Endothelial cell of umbilical vein (primary cell): ENCODE measurements at regions not wholly inside any gene's neighbourhood (a gene's known extent, or its start where the extent isn't known, plus 50 kb on each side); places are given as distances from the start of the nearest gene placed in this dataset.

Source experiments
- BruUV-seq: library from RNA; stranded (reverse); fragments of 400-500 nt; replicated peaks from 2 replicates; lab custom pipeline; 2021; lab: Mats Ljungman, UMichigan
- CTCF ChIA-PET: fragments of 300-600, 350-600 bp; sonication (Branson Sonifier 250); formaldehyde crosslinking; loops from one replicate; lab custom pipeline; 2021; ENCODE audit warnings: antibody characterized with exemption, inconsistent platforms; lab: Charles Lee
- POLR2A ChIA-PET: fragments of 300-600, 350-600 bp; sonication (Branson Sonifier 250); formaldehyde crosslinking; loops from one replicate; lab custom pipeline; 2021; ENCODE audit warnings: antibody characterized with exemption, inconsistent platforms; lab: Charles Lee
- DNase-seq: peaks from one replicate; pipeline ENCODE4 v3.0.0-alpha.2; 2011; ENCODE audit warnings: low read depth, low spot score
- FAIRE-seq: peaks from 2 replicates; lab custom pipeline; 2011; peaks lifted over from hg19 to GRCh38; lab: Jason Lieb, UNC
- H2AFZ ChIP-seq: 2 replicates; pipeline ENCODE4 v1.6.0; 2012; ENCODE audit warnings: low read depth, low read length, control low read depth, inconsistent platforms
- H3K27ac ChIP-seq: 2 replicates; pipeline ENCODE4 v1.5.1; 2011; ENCODE audit warnings: low read depth, mild to moderate bottlenecking, control low read depth, low read length, moderate library complexity; ENCODE audit not compliant: insufficient read depth
- H3K27me3 ChIP-seq, 2 experiments: 2 replicates each; pipeline versions ENCODE4 v1.6.0 to v1.6.1; 2011; ENCODE audit warnings: low read length in 2 of 2, mixed read lengths in 1 of 2; ENCODE audit not compliant: control insufficient read depth in 2 of 2, insufficient read depth in 2 of 2
- H3K36me3 ChIP-seq, 2 experiments: 2 replicates in 1 of 2; 3 replicates in 1 of 2; pipeline ENCODE4 v1.5.1; 2011; ENCODE audit warnings: low read length in 2 of 2, mild to moderate bottlenecking in 1 of 2, moderate library complexity in 1 of 2; ENCODE audit not compliant: control insufficient read depth in 2 of 2, insufficient read depth in 2 of 2; ENCODE audit errors: extremely low read depth in 1 of 2
- H3K4me1 ChIP-seq: 3 replicates; pipeline ENCODE4 v1.5.1; 2011; ENCODE audit warnings: mild to moderate bottlenecking, low read length; ENCODE audit not compliant: control insufficient read depth, insufficient read depth; ENCODE audit errors: extremely low read depth
- H3K4me2 ChIP-seq: 2 replicates; pipeline ENCODE4 v1.6.1; 2011; ENCODE audit warnings: low read length, control low read depth, mixed read lengths; ENCODE audit not compliant: insufficient read depth
- H3K4me3 ChIP-seq, 3 experiments: fragments of 200-600 bp in 1 of 3; sonication (generic), shearing (Covaris generic) in 1 of 3; replicated peaks in 1 of 3; 2 replicates each; pipeline ENCODE4 v1.5.1; 2011 to 2016; ENCODE audit warnings: control low read depth in 3 of 3, low read length in 3 of 3, mild to moderate bottlenecking in 2 of 3, inconsistent platforms in 1 of 3, low read depth in 1 of 3, moderate library complexity in 1 of 3; ENCODE audit not compliant: insufficient read depth in 1 of 3
- H3K79me2 ChIP-seq: 2 replicates; pipeline ENCODE4 v1.6.0; 2012; ENCODE audit warnings: low read length, inconsistent platforms; ENCODE audit not compliant: control insufficient read depth, insufficient read depth
- H3K9ac ChIP-seq: replicated peaks from 2 replicates; pipeline ENCODE3; 2011; ENCODE audit warnings: low read length, control low read depth; ENCODE audit not compliant: insufficient read depth; ENCODE audit errors: extremely low read depth
- H3K9me1 ChIP-seq: replicated peaks from 3 replicates; pipeline ENCODE4 v1.6.0; 2011; ENCODE audit warnings: mild to moderate bottlenecking, low read length; ENCODE audit not compliant: control insufficient read depth, insufficient read depth; ENCODE audit errors: extremely low read depth
- H3K9me3 ChIP-seq: replicated peaks from 2 replicates; pipeline ENCODE4 v1.5.1; 2012; ENCODE audit warnings: low read length, inconsistent platforms; ENCODE audit not compliant: control insufficient read depth, insufficient read depth
- H4K20me1 ChIP-seq: replicated peaks from 2 replicates; pipeline ENCODE3; 2011; ENCODE audit warnings: mild to moderate bottlenecking, low read length; ENCODE audit not compliant: control insufficient read depth, insufficient read depth; ENCODE audit errors: extremely low read depth
- CTCF ChIP-seq, 2 donors: IDR thresholded peaks; 1 replicate in 1 of 2; 2 replicates in 1 of 2; pipeline ENCODE4 v1.5.1; 2011; ENCODE audit warnings: low read length in 2 of 2, mild to moderate bottlenecking in 2 of 2, moderate library complexity in 2 of 2, control low read depth in 1 of 2, inconsistent platforms in 1 of 2, low read depth in 1 of 2; ENCODE audit not compliant: insufficient read depth in 1 of 2; ENCODE audit errors: extremely low read depth in 1 of 2
- EZH2 ChIP-seq: IDR thresholded peaks from 2 replicates; pipeline ENCODE4 v1.6.1; 2012; ENCODE audit warnings: borderline replicate concordance, low read depth, mild to moderate bottlenecking, moderate library complexity, low read length, inconsistent platforms; ENCODE audit not compliant: severe bottlenecking
- FOS ChIP-seq: IDR thresholded peaks from 2 replicates; pipeline ENCODE4 v1.6.1; 2011; ENCODE audit warnings: mild to moderate bottlenecking, low read length, moderate library complexity, borderline replicate concordance; ENCODE audit not compliant: insufficient read depth
- GATA2 ChIP-seq: IDR thresholded peaks from 2 replicates; pipeline ENCODE4 v1.7.0; 2011; ENCODE audit warnings: low read depth, mild to moderate bottlenecking, moderate library complexity, mixed read lengths, low read length; ENCODE audit not compliant: insufficient read length, insufficient read depth
- JUN ChIP-seq: IDR thresholded peaks from 2 replicates; pipeline ENCODE4 v1.6.1; 2011; ENCODE audit warnings: borderline replicate concordance, low read depth; ENCODE audit not compliant: insufficient read length, insufficient read depth
- MAX ChIP-seq: IDR thresholded peaks from 2 replicates; pipeline ENCODE4 v1.6.1; 2011; ENCODE audit not compliant: insufficient read depth, insufficient read length
- MYC ChIP-seq: IDR thresholded peaks from one replicate; pipeline ENCODE4 v1.6.1; 2011; ENCODE audit warnings: mild to moderate bottlenecking, low read depth, low read length
- POLR2A ChIP-seq: IDR thresholded peaks from 2 replicates; pipeline ENCODE4 v1.6.1; 2012; ENCODE audit warnings: low read depth, mild to moderate bottlenecking, control low read depth, low read length
- POLR2AphosphoS5 ChIP-seq: IDR thresholded peaks from 2 replicates; pipeline ENCODE4 v1.6.1; 2012; ENCODE audit warnings: low read depth, mild to moderate bottlenecking, control low read depth, low read length, moderate library complexity; ENCODE audit not compliant: insufficient read depth
- dilution Hi-C: fragments of 300-500 bp; cut with MboI; formaldehyde crosslinking; loops from one replicate; pipeline ENCODE4 v1.15.0; 2019; ENCODE audit warnings: low sequenced_read_pairs; ENCODE audit not compliant: extremely low pct_ligation_motif_present
- intact Hi-C: fragments of 100-400 bp; cut with micrococcal nuclease; formaldehyde crosslinking; loops from one replicate; pipeline ENCODE4 v1.10.0; 2022

GRCh38 chr4:151940291-151940690 is 179.5 kb upstream of the GATB start:
- no peak for FAIRE-seq
- Histone ChIP-seq H3K9ac (no peak overlapping the region), H3K27me3 (no peaks in the 10 kb centered on the region), H3K9me1 (no peaks in the 10 kb centered on the region), H3K27ac (no peak overlapping the region), H3K4me3 (no peak overlapping the region), H3K9me3 (no peaks in the 10 kb centered on the region), H3K4me1 (no peaks in the 10 kb centered on the region), H2AFZ (no peak overlapping the region), H3K36me3 (no peaks in the 10 kb centered on the region), H3K4me2 (no peak overlapping the region), H4K20me1 (no peaks in the 10 kb centered on the region), H3K79me2 (no peaks in the 10 kb centered on the region)
- ChIA-PET POLR2A (no interaction called here), CTCF (no interaction called here)
- dilution Hi-C loops (no loop called here), intact Hi-C loops (no loop called here)
- no peak for DNase-seq
- BruUV-seq, result no TSS peak
- TF ChIP-seq MYC, result no peak
- no peak for TF ChIP-seq POLR2AphosphoS5
- TF ChIP-seq GATA2, result no peak
- no peak for TF ChIP-seq CTCF (IDR thresholded peaks at IDR 0.05; ENCODE audit: extremely low read depth in 1 of 2, insufficient read depth in 1 of 2, low read depth in 1 of 2, low read length in 2 of 2)
- no peak for TF ChIP-seq FOS
- no peak for TF ChIP-seq JUN
- TF ChIP-seq EZH2, result no peak
- TF ChIP-seq MAX, result no peak
- no peak for TF ChIP-seq POLR2A
